Osteoblast (primary cell): ENCODE measurements at regions not wholly inside any gene's neighbourhood (a gene's known extent, or its start where the extent isn't known, plus 50 kb on each side); places are given as distances from the start of the nearest gene placed in this dataset.

ENCODE experiments used
- DNase-seq: peaks from one replicate; pipeline ENCODE4 v3.0.0; 2011; ENCODE audit warnings: low spot score, mixed read lengths; ENCODE audit not compliant: insufficient read length; ENCODE audit errors: missing footprints
- H2AFZ ChIP-seq: 2 replicates; pipeline ENCODE4 v1.6.0; 2011; ENCODE audit warnings: mild to moderate bottlenecking, low read length
- H3K27ac ChIP-seq: 2 replicates; pipeline ENCODE4 v1.5.1; 2011; ENCODE audit warnings: mild to moderate bottlenecking, low read depth, low read length, moderate library complexity
- H3K27me3 ChIP-seq: 2 replicates; pipeline ENCODE4 v1.6.0; 2012; ENCODE audit warnings: mild to moderate bottlenecking, control low read depth, inconsistent platforms, low read length, moderate library complexity; ENCODE audit not compliant: insufficient read depth
- H3K36me3 ChIP-seq: 2 replicates; pipeline ENCODE4 v1.5.1; 2011; ENCODE audit warnings: mild to moderate bottlenecking, low read length, control low read depth, moderate library complexity; ENCODE audit not compliant: insufficient read depth
- H3K4me1 ChIP-seq: 2 replicates; pipeline ENCODE4 v1.5.1; 2011; ENCODE audit warnings: mild to moderate bottlenecking, low read length, control low read depth, moderate library complexity; ENCODE audit not compliant: insufficient read depth
- H3K4me2 ChIP-seq: 2 replicates; pipeline ENCODE4 v1.6.0; 2011; ENCODE audit warnings: mild to moderate bottlenecking, low read length; ENCODE audit not compliant: insufficient read depth
- H3K4me3 ChIP-seq: fragments of 200-600 bp; sonication (generic); 3 replicates; pipeline ENCODE4 v1.5.1; 2012; ENCODE audit warnings: mild to moderate bottlenecking, low read length, inconsistent platforms; ENCODE audit not compliant: insufficient read depth
- H3K79me2 ChIP-seq: 2 replicates; pipeline ENCODE4 v1.6.0; 2012; ENCODE audit warnings: mild to moderate bottlenecking, low read length, control low read depth, inconsistent platforms; ENCODE audit not compliant: insufficient read depth
- H3K9me3 ChIP-seq: 2 replicates; pipeline ENCODE4 v1.5.1; 2011; ENCODE audit warnings: low read depth, low read length, control low read depth
- H4K20me1 ChIP-seq: 2 replicates; pipeline ENCODE4 v1.6.0; 2012; ENCODE audit warnings: mild to moderate bottlenecking, low read length, control low read depth; ENCODE audit not compliant: insufficient read depth
- CTCF ChIP-seq: IDR thresholded peaks from 2 replicates; pipeline ENCODE4 v1.5.1; 2011; ENCODE audit warnings: mild to moderate bottlenecking, low read depth, low read length, moderate library complexity; ENCODE audit errors: extremely low read depth

- no peak for TF ChIP-seq CTCF
- DNase-seq: no peak
- no peak overlapping the region for H3K4me3 ChIP-seq
- no peak overlapping the region for H2AFZ ChIP-seq
- no peaks in the 10 kb centered on the region for H4K20me1 ChIP-seq
- H3K36me3 ChIP-seq: no peaks in the 10 kb centered on the region
- no peak overlapping the region for H3K4me2 ChIP-seq
- no peaks in the 10 kb centered on the region for H3K27me3 ChIP-seq
- no peaks in the 10 kb centered on the region for H3K79me2 ChIP-seq
- H3K4me1 ChIP-seq: no peaks in the 10 kb centered on the region
- no peaks in the 10 kb centered on the region for H3K9me3 ChIP-seq
- H3K27ac ChIP-seq: no peak overlapping the region
These were observed 217.4 kb upstream of the SMIM21 start for GRCh38 chr18:75644871-75645270.

- Histone ChIP-seq H3K9me3 (no peaks in the 10 kb centered on the region), H3K27me3 (no peaks in the 10 kb centered on the region), H4K20me1 (no peaks in the 10 kb centered on the region), H3K36me3 (no peaks in the 10 kb centered on the region), H3K4me1 (peaks cover 15% of the 10 kb centered on the region), H3K4me2 (no peak overlapping the region), H3K27ac (no peak overlapping the region), H3K4me3 (no peak overlapping the region), H3K79me2 (no peaks in the 10 kb centered on the region), H2AFZ (no peak overlapping the region)
- no peak for TF ChIP-seq CTCF
- no peak for DNase-seq
These were observed 215.6 kb upstream of the SMIM21 start for GRCh38 chr18:75643083-75643482.

GRCh38 chr18:75639472-75639831 is 211.9 kb upstream of the SMIM21 start:
- no peaks in the 10 kb centered on the region for H3K9me3 ChIP-seq
- H3K4me1 ChIP-seq: peaks cover 17% of the 10 kb centered on the region
- no peaks in the 10 kb centered on the region for H3K36me3 ChIP-seq
- no peak for TF ChIP-seq CTCF
- H3K79me2 ChIP-seq: no peaks in the 10 kb centered on the region
- DNase-seq: no peak
- H3K4me2 ChIP-seq: peak overlapping the region; percentile 77
- no peaks in the 10 kb centered on the region for H3K27me3 ChIP-seq
- H4K20me1 ChIP-seq: no peaks in the 10 kb centered on the region
- H3K4me3 ChIP-seq: no peak overlapping the region
- no peak overlapping the region for H3K27ac ChIP-seq
- H2AFZ ChIP-seq: no peak overlapping the region

- Histone ChIP-seq H3K36me3 (no peaks in the 10 kb centered on the region), H3K4me2 (peak overlapping the region; percentile 77), H3K79me2 (no peaks in the 10 kb centered on the region), H3K4me3 (peak overlapping the region; percentile 58), H3K27me3 (no peaks in the 10 kb centered on the region), H3K27ac (peak overlapping the region; percentile 71), H3K9me3 (no peaks in the 10 kb centered on the region), H4K20me1 (no peaks in the 10 kb centered on the region), H2AFZ (peak overlapping the region; percentile 63), H3K4me1 (peaks cover 17% of the 10 kb centered on the region)
- TF ChIP-seq CTCF: no peak
- no peak for DNase-seq
These were observed 211.4 kb upstream of the SMIM21 start for GRCh38 chr18:75638776-75639471.
